ENCODE measurements at regions not wholly inside any gene's neighbourhood (a gene's known extent, or its start where the extent isn't known, plus 50 kb on each side); places are given as distances from the start of the nearest gene placed in this dataset.

DNA sequence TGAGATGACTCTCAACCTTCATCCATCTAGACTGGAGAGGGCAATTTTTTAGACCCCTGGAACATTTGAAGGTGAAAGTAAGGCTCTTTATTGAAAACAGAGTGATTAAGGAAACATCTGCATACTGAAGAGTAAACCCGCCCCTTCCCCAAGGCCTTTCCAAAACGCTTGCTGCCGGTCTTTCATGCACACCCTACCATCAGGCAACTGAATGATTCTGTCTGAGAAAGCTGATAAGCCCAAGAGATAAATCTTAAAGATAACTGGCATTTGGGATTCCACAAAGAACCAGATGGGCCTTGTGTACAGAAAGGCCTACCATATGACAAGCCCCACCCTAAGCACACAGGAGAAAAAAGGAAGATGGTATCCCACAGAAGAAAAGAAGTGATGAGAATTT, 54.4 kb upstream of the PIK3R1 start:
- no peak overlapping the region for H3K27ac Mint-ChIP-seq
- POLR2A ChIA-PET: no interaction called here
- no peak overlapping the region for H3K4me3 Mint-ChIP-seq
- H3K4me1 Mint-ChIP-seq: no peaks in the 10 kb centered on the region
- ATAC-seq (ENCODE audit: low read depth) (no peak), DNase-seq (no peak)
- H3K9me3 Mint-ChIP-seq: peaks cover 1% of the 10 kb centered on the region
- H3K27me3 Mint-ChIP-seq: peaks cover under 1% of the 10 kb centered on the region
- no peaks in the 10 kb centered on the region for H3K36me3 Mint-ChIP-seq

DNA sequence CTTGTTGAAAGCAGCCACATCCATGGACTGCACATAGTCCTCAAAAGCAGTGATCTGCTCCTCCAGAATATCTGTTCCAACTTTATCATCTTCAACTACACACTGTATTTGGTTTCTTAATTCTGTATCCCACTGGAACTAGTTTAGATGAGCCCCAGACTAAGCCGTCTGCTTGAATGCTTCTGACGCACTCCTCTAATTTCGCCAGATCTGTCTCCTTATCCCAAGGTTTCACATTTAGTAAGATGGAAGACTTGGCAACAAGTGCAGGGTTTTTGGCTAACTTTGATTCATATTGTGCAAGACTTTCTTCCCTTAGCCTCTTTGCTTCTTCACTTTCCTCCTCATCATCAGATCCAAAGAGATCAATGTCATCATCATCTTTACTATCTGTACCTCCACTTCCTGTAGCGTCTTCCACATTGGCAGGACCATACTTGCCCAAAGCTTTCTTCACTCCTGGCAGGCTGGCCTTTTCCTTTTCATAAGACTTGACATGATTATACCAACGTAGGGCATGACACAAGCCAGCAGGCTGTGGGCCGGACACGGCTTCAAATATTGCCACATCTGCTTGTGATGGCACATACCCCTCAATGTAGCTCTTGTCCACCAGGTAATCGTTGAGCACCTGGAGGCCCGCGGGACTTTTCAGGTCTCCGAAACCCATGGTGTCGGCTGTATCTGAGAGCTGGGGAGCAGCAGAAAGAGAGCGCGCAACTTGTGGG, 56.2 kb upstream of the PIK3R1 start:
- Mint-ChIP-seq H3K4me1 (no peaks in the 10 kb centered on the region), H3K36me3 (no peaks in the 10 kb centered on the region), H3K4me3 (no peak overlapping the region), H3K27ac (no peak overlapping the region), H3K9me3 (peaks cover 3% of the 10 kb centered on the region), H3K27me3 (no peaks in the 10 kb centered on the region)
- ATAC-seq (ENCODE audit: low read depth): no peak
- no peak for DNase-seq
- POLR2A ChIA-PET: no interaction called here

DNA sequence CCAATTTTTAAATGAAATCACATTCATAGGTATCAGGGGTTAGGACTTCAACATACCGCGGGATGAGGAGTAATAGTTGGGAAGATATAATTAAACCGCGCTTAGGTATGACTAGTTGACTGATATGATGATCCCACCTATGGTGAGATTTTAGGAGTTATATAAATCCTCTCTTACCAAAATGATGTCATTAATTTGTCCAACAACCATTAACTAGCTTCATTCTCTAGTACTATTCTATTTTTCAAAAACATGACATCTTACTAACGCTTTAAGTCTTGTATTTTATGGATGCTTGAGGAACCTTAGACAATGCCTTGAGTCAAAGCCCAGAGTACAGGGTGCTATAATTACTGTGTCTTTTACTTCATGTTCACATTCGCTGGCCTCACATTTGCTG, 59.6 kb upstream of the PIK3R1 start:
- Mint-ChIP-seq H3K4me3 (no peak overlapping the region), H3K27ac (no peak overlapping the region), H3K36me3 (no peaks in the 10 kb centered on the region), H3K4me1 (no peaks in the 10 kb centered on the region), H3K27me3 (no peaks in the 10 kb centered on the region), H3K9me3 (peaks cover 2% of the 10 kb centered on the region)
- ATAC-seq (ENCODE audit: low read depth) (no peak), DNase-seq (no peak)
- POLR2A ChIA-PET: no interaction called here

DNA sequence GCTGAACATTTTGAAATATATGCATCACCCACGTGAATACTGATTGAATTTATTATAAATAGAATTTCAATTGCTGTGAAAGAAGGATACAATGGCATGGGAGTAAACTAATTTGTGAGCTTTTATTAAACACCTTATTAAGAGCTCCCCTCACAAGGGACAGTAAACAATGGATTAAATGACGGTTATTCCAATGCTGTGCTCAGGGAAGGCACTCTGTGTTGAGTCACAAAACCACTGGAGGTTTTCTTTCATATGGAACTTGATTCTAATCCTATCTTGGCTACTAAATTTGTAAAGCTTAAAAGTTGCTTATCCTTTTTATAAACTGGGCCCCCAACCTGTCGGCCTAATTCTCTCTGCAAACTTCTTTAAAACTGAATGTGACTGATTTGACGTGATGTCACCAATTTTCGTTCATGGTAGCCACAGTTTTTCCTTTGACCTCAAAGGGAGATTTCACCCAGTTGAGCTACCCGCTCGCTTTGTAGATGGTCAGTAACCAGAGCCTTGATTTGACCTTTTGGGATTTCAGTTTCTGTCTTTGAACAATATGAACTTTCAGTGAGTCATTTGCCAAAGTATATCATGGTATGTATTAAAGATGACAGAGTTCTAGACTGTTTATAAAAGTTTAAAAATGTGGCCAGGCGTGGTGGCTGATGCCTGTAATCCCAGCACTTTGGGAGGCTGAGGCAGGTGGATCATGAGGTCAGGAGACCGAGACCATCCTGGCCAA, 61.3 kb upstream of the PIK3R1 start:
- POLR2A ChIA-PET: no interaction called here
- DNase-seq (no peak), ATAC-seq (ENCODE audit: low read depth) (no peak)
- Mint-ChIP-seq H3K9me3 (peaks cover 2% of the 10 kb centered on the region), H3K4me3 (no peak overlapping the region), H3K36me3 (no peaks in the 10 kb centered on the region), H3K27ac (no peak overlapping the region), H3K4me1 (no peaks in the 10 kb centered on the region), H3K27me3 (no peaks in the 10 kb centered on the region)

DNA sequence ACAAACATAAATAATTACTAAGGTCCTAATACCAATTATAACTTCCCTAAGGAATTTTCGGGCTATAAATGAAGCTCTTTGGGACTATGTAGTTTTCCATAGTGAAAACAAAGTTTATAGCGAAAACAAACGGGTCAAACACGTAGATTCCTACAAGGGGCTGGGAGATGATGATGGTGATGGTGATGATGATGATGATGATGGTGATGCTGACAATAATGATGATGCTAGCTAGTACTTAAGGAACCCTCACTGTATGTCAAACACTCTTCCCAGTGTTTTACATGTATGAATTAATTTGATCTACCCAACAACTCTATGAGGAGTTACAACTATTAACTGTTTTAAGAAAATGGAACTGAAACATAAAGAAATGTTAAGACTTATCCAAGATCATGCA, 63.7 kb upstream of the PIK3R1 start:
- no peak for DNase-seq
- ATAC-seq (ENCODE audit: low read depth): no peak
- H3K9me3 Mint-ChIP-seq: peaks cover 3% of the 10 kb centered on the region
- no peak overlapping the region for H3K27ac Mint-ChIP-seq
- no peak overlapping the region for H3K4me3 Mint-ChIP-seq
- H3K27me3 Mint-ChIP-seq: no peaks in the 10 kb centered on the region
- no peaks in the 10 kb centered on the region for H3K4me1 Mint-ChIP-seq
- POLR2A ChIA-PET: no interaction called here
- no peaks in the 10 kb centered on the region for H3K36me3 Mint-ChIP-seq

DNA sequence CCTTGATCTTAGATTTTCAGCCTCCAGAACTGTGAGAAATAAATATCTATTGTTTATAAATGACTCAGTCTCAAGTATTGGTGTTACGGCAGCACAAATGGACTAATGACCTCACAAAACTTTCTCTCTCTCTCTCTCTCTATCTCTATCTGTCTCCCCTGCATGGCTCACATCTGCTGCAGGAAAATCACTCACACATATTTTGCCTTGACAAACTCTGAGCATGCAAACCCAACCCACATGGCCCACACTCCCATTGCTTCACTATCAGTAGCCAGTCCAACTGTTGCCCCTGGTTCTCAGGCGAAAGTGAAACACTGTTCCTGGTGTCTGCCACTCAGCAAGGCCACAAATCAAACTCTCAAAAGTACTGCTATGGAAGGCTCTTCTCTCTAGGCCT, 66.4 kb upstream of the PIK3R1 start:
- ATAC-seq (ENCODE audit: low read depth): no peak
- no peak overlapping the region for H3K4me3 Mint-ChIP-seq
- no peak overlapping the region for H3K27ac Mint-ChIP-seq
- peaks cover 1% of the 10 kb centered on the region for H3K9me3 Mint-ChIP-seq
- H3K27me3 Mint-ChIP-seq: no peaks in the 10 kb centered on the region
- POLR2A ChIA-PET: no interaction called here
- no peaks in the 10 kb centered on the region for H3K36me3 Mint-ChIP-seq
- DNase-seq: no peak
- no peaks in the 10 kb centered on the region for H3K4me1 Mint-ChIP-seq

DNA sequence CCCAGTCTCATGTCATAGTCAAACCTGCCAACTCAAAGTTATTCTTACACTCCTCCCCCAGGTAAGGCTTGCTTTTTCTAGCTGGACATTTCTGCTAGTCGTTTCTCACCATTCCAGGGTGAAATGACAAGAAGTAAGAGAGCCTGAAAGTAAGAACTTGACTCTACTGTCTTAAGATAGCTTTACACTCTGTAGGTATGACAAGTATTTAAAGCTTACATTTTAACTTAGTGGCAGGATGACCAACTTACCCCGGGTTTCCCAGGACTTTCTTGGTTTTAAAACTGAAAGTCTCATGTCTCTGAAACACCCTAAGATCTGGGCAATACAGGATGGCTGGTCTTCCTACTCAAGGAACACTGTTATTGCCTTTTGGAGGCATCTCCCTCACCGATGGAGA, 67.5 kb upstream of the PIK3R1 start:
- Mint-ChIP-seq H3K4me3 (no peak overlapping the region), H3K36me3 (no peaks in the 10 kb centered on the region), H3K27me3 (no peaks in the 10 kb centered on the region), H3K9me3 (peaks cover 1% of the 10 kb centered on the region), H3K27ac (no peak overlapping the region), H3K4me1 (no peaks in the 10 kb centered on the region)
- POLR2A ChIA-PET: no interaction called here
- ATAC-seq (ENCODE audit: low read depth) (no peak), DNase-seq (no peak)

DNA sequence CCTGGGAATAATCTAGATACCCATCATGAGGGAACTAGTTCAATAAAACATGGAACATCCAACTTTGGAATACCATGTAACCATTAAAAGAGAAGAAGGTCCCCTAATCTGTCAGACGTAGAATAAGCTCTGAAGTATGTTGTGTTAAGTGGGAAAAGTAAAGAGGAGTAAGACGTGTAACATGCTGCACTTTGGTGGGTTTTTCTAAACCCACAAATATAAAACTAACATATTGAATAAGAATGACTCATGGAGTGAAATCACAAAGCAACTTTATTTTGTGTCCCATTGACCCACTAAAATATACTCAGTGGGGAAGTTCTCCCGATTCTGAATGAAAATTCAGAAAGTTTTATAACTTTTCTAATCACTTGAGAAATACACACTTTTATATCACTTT, 67.9 kb upstream of the PIK3R1 start:
- Mint-ChIP-seq H3K4me3 (no peak overlapping the region), H3K27me3 (peaks cover 2% of the 10 kb centered on the region), H3K9me3 (peaks cover 1% of the 10 kb centered on the region), H3K4me1 (no peaks in the 10 kb centered on the region), H3K27ac (no peak overlapping the region), H3K36me3 (no peaks in the 10 kb centered on the region)
- POLR2A ChIA-PET: no interaction called here
- ATAC-seq (ENCODE audit: low read depth): no peak
- DNase-seq: no peak

DNA sequence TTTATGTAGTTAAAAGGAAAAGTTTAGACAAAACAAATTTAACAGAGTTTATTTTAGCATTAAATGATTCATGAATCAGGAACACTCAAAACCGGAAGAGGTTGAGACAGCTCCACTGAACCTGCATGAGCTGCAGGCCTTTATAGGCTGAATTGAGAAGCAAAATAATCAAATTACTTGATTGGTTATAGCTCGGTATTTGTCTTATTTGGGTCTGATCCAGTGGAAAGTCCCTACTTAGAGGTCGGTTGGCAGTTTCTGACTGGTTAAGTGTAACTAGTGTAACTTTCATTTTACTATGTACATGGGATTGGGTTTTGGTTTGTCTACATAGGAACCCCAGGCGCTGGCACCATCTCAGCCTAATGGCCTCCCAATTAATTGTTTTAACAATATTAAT, 74.1 kb upstream of the PIK3R1 start:
- no peaks in the 10 kb centered on the region for H3K4me1 Mint-ChIP-seq
- peaks cover 6% of the 10 kb centered on the region for H3K27me3 Mint-ChIP-seq
- no peaks in the 10 kb centered on the region for H3K9me3 Mint-ChIP-seq
- H3K27ac Mint-ChIP-seq: no peak overlapping the region
- H3K36me3 Mint-ChIP-seq: no peaks in the 10 kb centered on the region
- ATAC-seq (ENCODE audit: low read depth) (no peak), DNase-seq (no peak)
- POLR2A ChIA-PET: no interaction called here
- no peak overlapping the region for H3K4me3 Mint-ChIP-seq

DNA sequence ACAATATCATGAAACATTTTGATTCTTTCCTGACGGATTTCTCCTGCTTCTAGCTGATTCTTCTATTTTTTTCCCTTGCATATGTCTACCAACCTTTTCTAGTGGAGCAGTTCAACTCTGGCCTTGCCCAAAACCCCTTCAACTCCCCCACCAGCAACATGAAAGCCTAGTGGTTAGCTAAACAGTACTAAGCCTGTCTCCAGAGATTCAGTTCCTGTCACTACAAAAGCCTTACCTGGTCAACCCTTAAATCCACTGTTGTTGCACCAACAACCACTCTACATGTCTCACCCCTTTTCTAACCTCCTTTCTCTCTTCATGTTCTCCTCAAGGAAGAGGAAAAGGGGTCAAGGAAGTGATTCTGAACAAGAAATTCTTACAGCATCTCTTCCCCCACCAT, 74.8 kb upstream of the PIK3R1 start:
- Mint-ChIP-seq H3K4me1 (no peaks in the 10 kb centered on the region), H3K9me3 (no peaks in the 10 kb centered on the region), H3K36me3 (no peaks in the 10 kb centered on the region), H3K27ac (no peak overlapping the region), H3K4me3 (no peak overlapping the region), H3K27me3 (peaks cover 8% of the 10 kb centered on the region)
- no peak for ATAC-seq (ENCODE audit: low read depth)
- POLR2A ChIA-PET: no interaction called here
- DNase-seq: no peak

DNA sequence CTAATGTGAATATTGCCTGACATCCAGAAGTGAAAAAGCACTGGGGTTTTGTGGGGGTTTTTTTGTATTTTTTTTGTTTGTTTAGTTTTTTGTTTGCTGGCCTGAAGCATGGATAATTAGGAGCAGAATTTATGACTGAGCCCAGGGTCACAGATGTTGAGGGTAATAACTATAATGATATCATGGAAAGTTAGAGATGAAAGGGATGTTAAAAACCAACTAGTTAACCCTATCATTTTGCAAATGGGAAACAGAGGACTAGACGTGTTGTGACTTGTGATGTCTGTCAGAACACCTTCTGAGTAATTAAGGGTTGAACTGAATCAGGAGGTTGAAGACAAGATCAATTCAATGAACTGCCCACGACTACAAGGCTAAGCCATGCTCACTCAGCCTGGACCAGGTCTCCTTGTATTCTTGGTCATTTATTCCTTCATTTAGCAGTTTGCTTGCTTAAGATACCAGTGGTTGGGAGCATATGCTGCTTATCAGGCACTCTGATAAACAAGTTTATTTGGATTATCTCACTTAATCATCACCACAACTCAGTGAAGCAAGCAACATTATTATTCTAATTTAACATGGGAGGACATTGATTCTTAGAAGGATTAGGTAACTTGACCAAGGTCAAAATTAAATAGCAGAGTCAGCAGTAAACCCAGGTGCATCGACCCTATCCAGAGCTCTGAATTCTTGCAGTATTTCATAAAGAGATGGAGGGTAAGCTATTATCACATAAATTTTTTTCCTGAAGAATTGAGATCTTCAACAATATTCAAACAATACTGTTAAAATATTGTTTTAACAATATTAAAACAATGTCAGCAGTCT, 75.7 kb upstream of the PIK3R1 start:
- no peak for ATAC-seq (ENCODE audit: low read depth)
- DNase-seq: no peak
- no peak overlapping the region for H3K27ac Mint-ChIP-seq
- peaks cover 12% of the 10 kb centered on the region for H3K27me3 Mint-ChIP-seq
- H3K36me3 Mint-ChIP-seq: no peaks in the 10 kb centered on the region
- no peak overlapping the region for H3K4me3 Mint-ChIP-seq
- no peaks in the 10 kb centered on the region for H3K9me3 Mint-ChIP-seq
- POLR2A ChIA-PET: no interaction called here
- no peaks in the 10 kb centered on the region for H3K4me1 Mint-ChIP-seq

DNA sequence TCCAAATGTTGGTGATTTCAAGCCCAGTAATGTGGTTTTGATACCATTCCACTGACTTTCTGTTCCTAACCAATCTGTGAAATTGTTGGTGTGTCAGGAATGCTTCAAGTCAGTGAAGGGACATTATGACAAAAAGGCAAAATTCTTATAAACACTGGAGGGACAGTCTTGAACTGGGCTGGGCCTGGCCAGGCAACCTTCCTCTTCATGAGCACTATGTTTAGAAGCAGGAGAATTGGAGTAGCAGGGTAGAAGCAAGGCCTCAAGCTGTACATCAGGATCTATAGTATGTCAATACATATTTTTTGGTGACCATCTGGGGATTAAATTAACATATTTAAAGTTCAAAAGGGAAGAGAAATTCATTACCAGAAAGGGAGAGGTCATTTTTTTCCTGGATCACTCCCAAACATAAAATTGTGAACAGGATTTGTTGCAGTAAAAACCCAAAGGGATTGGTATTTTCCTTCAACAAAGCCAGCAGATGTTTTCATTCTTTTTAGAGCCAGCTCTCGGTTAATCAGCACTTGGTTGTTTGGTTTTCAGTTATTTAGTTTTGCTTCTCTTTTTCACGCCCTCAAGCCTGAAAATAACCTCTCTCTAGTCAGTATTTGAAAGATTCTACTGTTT, 77.9 kb upstream of the PIK3R1 start:
- H3K36me3 Mint-ChIP-seq: no peaks in the 10 kb centered on the region
- H3K4me3 Mint-ChIP-seq: no peak overlapping the region
- H3K27ac Mint-ChIP-seq: no peak overlapping the region
- no peaks in the 10 kb centered on the region for H3K4me1 Mint-ChIP-seq
- POLR2A ChIA-PET: no interaction called here
- ATAC-seq (ENCODE audit: low read depth) (no peak), DNase-seq (no peak)
- H3K27me3 Mint-ChIP-seq: peaks cover 16% of the 10 kb centered on the region
- H3K9me3 Mint-ChIP-seq: no peaks in the 10 kb centered on the region

DNA sequence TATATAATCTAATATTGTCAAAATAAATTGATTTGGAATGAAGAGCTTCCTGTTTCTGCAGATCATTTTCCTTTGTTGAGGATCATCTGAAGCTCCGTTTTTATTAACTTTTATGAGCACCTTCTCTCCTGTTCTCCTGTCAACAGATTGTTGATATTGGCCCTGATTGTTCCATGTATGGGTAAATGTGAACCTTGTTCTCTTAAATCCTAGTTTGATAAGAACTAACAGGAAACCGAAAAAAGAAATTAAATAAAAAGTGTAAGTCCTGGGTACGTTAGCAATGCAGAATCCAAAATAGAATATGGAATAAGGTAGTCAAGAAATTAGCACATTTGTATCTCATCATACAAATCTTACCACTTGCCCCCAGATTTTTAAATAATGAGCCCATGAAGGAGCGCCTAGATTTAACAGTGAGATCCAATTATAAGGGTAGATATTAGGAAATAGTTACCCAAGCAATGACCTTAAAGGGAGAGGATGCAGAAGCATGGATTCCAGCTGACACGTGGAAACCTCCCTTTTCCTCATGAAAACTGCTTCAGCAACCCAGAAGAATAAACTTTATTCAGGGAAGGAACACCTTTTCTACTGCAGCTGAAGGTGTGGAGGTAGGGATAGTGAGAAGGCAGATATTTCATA, 80.8 kb upstream of the PIK3R1 start:
- POLR2A ChIA-PET: no interaction called here
- no peak for ATAC-seq (ENCODE audit: low read depth)
- H3K9me3 Mint-ChIP-seq: no peaks in the 10 kb centered on the region
- no peak overlapping the region for H3K27ac Mint-ChIP-seq
- H3K27me3 Mint-ChIP-seq: peaks cover 22% of the 10 kb centered on the region
- DNase-seq: no peak
- H3K36me3 Mint-ChIP-seq: no peaks in the 10 kb centered on the region
- no peak overlapping the region for H3K4me3 Mint-ChIP-seq
- H3K4me1 Mint-ChIP-seq: no peaks in the 10 kb centered on the region
